ENCODE measurements at regions not wholly inside any gene's neighbourhood (a gene's known extent, or its start where the extent isn't known, plus 50 kb on each side); places are given as distances from the start of the nearest gene placed in this dataset.

DNA sequence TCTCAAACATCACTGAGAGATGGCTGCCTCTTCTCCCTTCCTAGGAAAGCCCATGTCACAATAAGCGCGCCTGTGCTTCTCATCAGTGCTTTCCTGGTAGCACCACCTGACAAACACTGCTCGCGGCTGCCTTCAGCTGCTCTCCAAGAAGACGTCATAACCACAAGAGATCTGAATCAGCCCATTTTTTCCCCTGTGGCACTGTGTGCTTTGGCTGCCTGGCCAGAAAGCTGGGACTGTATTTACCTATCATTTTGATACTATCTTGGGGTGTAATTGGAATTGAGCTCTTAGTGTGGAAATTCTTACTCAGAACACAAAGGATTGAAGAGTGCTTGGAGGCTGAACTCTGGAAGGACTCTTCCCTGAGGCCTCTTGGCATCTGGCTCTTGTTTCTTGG lies 50.3 kb upstream of the EHF start (continued):
- TF ChIP-seq JUND (IDR thresholded peaks at IDR 0.05; ENCODE audit: borderline replicate concordance, low read depth, low read length) (peak; percentile 53; the same call in 1 of the 2 replicates), JUND (tag; IDR thresholded peaks at IDR 0.05; ENCODE audit: borderline replicate concordance, low read depth, low read length) (no peak; the same call in 2 of the 3 replicates), ZFPM2 (CRISPR knock-in tag; IDR thresholded peaks at IDR 0.05) (no peak), CEBPG (CRISPR knock-in tag; IDR thresholded peaks at IDR 0.05) (no peak), CEBPG (tag; conservative IDR thresholded peaks at IDR 0.05 in 1 of 2, IDR thresholded peaks at IDR 0.05 in 1 of 2) (peak in 1 of 2 experiments; percentile 20; a peak in 1 of 4 replicates), ZNF212 (CRISPR knock-in tag; IDR thresholded peaks at IDR 0.05) (no peak), SRSF9 (IDR thresholded peaks at IDR 0.05; ENCODE audit: borderline replicate concordance, low read depth, low read length) (no peak), RUNX1 (IDR thresholded peaks at IDR 0.05; ENCODE audit: low read depth) (no peak), NRF1 (conservative IDR thresholded peaks at IDR 0.05 in 1 of 2, IDR thresholded peaks at IDR 0.05 in 1 of 2) (peak in 1 of 2 experiments; percentile 21; a peak in 1 of 4 replicates), MYC (IDR thresholded peaks at IDR 0.05; ENCODE audit: low read depth, low read length) (0 out of 2 replicates have a peak, but pooled peaks have one; percentile 11), MYC (CRISPR knock-in tag; IDR thresholded peaks at IDR 0.05; ENCODE audit: borderline replicate concordance, low read depth) (no peak), KLF13 (tag; IDR thresholded peaks at IDR 0.05; ENCODE audit: borderline replicate concordance, low read depth) (no peak), CHD1 (IDR thresholded peaks at IDR 0.05; ENCODE audit: low read length) (no peak), MCM5 (IDR thresholded peaks at IDR 0.05; ENCODE audit: low read depth) (no peak), JUN (IDR thresholded peaks at IDR 0.05; ENCODE audit: borderline replicate concordance, low read depth, low read length) (0 out of 2 replicates have a peak, but pooled peaks have one; percentile 18), JUN (CRISPR knock-in tag; IDR thresholded peaks at IDR 0.05; ENCODE audit: borderline replicate concordance) (no peak), TAF9B (IDR thresholded peaks at IDR 0.05; ENCODE audit: partially characterized antibody) (no peak), RNF2 (IDR thresholded peaks at IDR 0.05) (no peak), ATF7 (IDR thresholded peaks at IDR 0.05) (peak; percentile 85)
- TF ChIP-seq, protein P1, sequence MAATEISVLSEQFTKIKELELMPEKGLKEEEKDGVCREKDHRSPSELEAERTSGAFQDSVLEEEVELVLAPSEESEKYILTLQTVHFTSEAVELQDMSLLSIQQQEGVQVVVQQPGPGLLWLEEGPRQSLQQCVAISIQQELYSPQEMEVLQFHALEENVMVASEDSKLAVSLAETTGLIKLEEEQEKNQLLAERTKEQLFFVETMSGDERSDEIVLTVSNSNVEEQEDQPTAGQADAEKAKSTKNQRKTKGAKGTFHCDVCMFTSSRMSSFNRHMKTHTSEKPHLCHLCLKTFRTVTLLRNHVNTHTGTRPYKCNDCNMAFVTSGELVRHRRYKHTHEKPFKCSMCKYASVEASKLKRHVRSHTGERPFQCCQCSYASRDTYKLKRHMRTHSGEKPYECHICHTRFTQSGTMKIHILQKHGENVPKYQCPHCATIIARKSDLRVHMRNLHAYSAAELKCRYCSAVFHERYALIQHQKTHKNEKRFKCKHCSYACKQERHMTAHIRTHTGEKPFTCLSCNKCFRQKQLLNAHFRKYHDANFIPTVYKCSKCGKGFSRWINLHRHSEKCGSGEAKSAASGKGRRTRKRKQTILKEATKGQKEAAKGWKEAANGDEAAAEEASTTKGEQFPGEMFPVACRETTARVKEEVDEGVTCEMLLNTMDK (IDR thresholded peaks at IDR 0.05; ENCODE audit: borderline replicate concordance, insufficient read depth, low read depth, low read length, poor library complexity, severe bottlenecking): no peak
- TF ChIP-seq, protein P2, sequence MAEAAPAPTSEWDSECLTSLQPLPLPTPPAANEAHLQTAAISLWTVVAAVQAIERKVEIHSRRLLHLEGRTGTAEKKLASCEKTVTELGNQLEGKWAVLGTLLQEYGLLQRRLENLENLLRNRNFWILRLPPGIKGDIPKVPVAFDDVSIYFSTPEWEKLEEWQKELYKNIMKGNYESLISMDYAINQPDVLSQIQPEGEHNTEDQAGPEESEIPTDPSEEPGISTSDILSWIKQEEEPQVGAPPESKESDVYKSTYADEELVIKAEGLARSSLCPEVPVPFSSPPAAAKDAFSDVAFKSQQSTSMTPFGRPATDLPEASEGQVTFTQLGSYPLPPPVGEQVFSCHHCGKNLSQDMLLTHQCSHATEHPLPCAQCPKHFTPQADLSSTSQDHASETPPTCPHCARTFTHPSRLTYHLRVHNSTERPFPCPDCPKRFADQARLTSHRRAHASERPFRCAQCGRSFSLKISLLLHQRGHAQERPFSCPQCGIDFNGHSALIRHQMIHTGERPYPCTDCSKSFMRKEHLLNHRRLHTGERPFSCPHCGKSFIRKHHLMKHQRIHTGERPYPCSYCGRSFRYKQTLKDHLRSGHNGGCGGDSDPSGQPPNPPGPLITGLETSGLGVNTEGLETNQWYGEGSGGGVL (CRISPR knock-in tag; IDR thresholded peaks at IDR 0.05): no peak
- TF ChIP-seq, protein P3, sequence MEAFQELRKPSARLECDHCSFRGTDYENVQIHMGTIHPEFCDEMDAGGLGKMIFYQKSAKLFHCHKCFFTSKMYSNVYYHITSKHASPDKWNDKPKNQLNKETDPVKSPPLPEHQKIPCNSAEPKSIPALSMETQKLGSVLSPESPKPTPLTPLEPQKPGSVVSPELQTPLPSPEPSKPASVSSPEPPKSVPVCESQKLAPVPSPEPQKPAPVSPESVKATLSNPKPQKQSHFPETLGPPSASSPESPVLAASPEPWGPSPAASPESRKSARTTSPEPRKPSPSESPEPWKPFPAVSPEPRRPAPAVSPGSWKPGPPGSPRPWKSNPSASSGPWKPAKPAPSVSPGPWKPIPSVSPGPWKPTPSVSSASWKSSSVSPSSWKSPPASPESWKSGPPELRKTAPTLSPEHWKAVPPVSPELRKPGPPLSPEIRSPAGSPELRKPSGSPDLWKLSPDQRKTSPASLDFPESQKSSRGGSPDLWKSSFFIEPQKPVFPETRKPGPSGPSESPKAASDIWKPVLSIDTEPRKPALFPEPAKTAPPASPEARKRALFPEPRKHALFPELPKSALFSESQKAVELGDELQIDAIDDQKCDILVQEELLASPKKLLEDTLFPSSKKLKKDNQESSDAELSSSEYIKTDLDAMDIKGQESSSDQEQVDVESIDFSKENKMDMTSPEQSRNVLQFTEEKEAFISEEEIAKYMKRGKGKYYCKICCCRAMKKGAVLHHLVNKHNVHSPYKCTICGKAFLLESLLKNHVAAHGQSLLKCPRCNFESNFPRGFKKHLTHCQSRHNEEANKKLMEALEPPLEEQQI (IDR thresholded peaks at IDR 0.05): no peak
- TF ChIP-seq, protein P4, sequence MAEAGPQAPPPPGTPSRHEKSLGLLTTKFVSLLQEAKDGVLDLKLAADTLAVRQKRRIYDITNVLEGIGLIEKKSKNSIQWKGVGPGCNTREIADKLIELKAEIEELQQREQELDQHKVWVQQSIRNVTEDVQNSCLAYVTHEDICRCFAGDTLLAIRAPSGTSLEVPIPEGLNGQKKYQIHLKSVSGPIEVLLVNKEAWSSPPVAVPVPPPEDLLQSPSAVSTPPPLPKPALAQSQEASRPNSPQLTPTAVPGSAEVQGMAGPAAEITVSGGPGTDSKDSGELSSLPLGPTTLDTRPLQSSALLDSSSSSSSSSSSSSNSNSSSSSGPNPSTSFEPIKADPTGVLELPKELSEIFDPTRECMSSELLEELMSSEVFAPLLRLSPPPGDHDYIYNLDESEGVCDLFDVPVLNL (CRISPR knock-in tag; IDR thresholded peaks at IDR 0.05; ENCODE audit: low read depth): no peak

Measured in K562 (cell line).